ENCODE measurements at regions not wholly inside any gene's neighbourhood (a gene's known extent, or its start where the extent isn't known, plus 50 kb on each side); places are given as distances from the start of the nearest gene placed in this dataset.

DNA sequence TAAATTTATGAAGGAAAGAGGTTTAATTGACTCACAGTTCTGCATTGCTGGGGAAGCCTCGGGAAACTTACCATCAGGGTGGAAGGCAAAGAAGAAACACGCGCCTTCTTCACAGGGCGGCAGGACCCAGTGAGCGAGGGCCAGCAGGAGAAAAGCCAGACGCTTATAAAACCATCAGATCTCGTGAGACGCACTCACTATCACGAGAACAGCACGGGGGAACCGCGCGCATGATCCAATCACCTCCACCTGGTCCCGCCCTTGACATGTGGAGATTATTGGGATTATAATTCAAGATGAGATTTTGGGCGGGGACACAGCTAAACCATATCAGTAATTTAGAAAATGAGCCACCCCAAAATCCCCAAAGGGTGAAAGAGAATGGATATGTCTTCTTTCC lies 187.1 kb downstream of the RAP2A start:
- TF ChIP-seq, protein P1, sequence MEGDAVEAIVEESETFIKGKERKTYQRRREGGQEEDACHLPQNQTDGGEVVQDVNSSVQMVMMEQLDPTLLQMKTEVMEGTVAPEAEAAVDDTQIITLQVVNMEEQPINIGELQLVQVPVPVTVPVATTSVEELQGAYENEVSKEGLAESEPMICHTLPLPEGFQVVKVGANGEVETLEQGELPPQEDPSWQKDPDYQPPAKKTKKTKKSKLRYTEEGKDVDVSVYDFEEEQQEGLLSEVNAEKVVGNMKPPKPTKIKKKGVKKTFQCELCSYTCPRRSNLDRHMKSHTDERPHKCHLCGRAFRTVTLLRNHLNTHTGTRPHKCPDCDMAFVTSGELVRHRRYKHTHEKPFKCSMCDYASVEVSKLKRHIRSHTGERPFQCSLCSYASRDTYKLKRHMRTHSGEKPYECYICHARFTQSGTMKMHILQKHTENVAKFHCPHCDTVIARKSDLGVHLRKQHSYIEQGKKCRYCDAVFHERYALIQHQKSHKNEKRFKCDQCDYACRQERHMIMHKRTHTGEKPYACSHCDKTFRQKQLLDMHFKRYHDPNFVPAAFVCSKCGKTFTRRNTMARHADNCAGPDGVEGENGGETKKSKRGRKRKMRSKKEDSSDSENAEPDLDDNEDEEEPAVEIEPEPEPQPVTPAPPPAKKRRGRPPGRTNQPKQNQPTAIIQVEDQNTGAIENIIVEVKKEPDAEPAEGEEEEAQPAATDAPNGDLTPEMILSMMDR (IDR thresholded peaks at IDR 0.05) = no peak
- no peak for TF ChIP-seq POLR2A (IDR thresholded peaks at IDR 0.05)
